ENCODE measurements at regions not wholly inside any gene's neighbourhood (a gene's known extent, or its start where the extent isn't known, plus 50 kb on each side); places are given as distances from the start of the nearest gene placed in this dataset.

- TF ChIP-seq CTCF (tag by site-specific recombination; IDR thresholded peaks at IDR 0.05), result no peak
- no peak for TF ChIP-seq PATZ1 (tag by site-specific recombination; IDR thresholded peaks at IDR 0.05)
- no peak for TF ChIP-seq IKZF3 (tag by site-specific recombination; IDR thresholded peaks at IDR 0.05)
These were observed 320.9 kb upstream of the C1orf87 start for GRCh38 chr1:60394436-60394835.

Measured in HEK293 (cell line).